H9 (cell line): ENCODE measurements at regions not wholly inside any gene's neighbourhood (a gene's known extent, or its start where the extent isn't known, plus 50 kb on each side); places are given as distances from the start of the nearest gene placed in this dataset.

ENCODE experiments used
- DNase-seq: peaks from one replicate; pipeline ENCODE4 v3.0.0-alpha.2; 2017
- H2AFZ ChIP-seq: one replicate; pipeline ENCODE4 v1.6.1; 2013; ENCODE audit warnings: mild to moderate bottlenecking, low read length, control low read depth, moderate library complexity
- H2AK5ac ChIP-seq: 2 replicates; pipeline ENCODE4 v1.6.1; 2013; ENCODE audit warnings: low read length, control low read depth, mixed read lengths; ENCODE audit not compliant: insufficient read length
- H2BK120ac ChIP-seq: one replicate; pipeline ENCODE4 v1.6.1; 2013; ENCODE audit warnings: low read depth, mild to moderate bottlenecking, low read length, control low read depth, inconsistent platforms; ENCODE audit not compliant: poor library complexity, severe bottlenecking
- H2BK12ac ChIP-seq: 2 replicates; pipeline ENCODE4 v1.6.1; 2013; ENCODE audit warnings: low read length, control low read depth, mixed read lengths, low read depth; ENCODE audit not compliant: insufficient read length
- H2BK15ac ChIP-seq: 2 replicates; pipeline ENCODE4 v1.6.1; 2013; ENCODE audit warnings: low read depth, low read length, control low read depth
- H2BK20ac ChIP-seq: one replicate; pipeline ENCODE4 v1.6.1; 2013; ENCODE audit warnings: low read depth, mild to moderate bottlenecking, low read length, control low read depth, inconsistent platforms; ENCODE audit not compliant: poor library complexity, severe bottlenecking
- H2BK5ac ChIP-seq: 2 replicates; pipeline ENCODE4 v1.6.1; 2013; ENCODE audit warnings: low read length, control low read depth, mixed read lengths; ENCODE audit not compliant: insufficient read length
- H3K14ac ChIP-seq: 2 replicates; pipeline ENCODE4 v1.6.1; 2013; ENCODE audit warnings: low read length, control low read depth; ENCODE audit not compliant: insufficient read depth
- H3K18ac ChIP-seq: 2 replicates; pipeline ENCODE4 v1.6.1; 2013; ENCODE audit warnings: low read depth, mild to moderate bottlenecking, mixed read lengths, low read length, control low read depth; ENCODE audit not compliant: insufficient read length
- H3K23ac ChIP-seq: 2 replicates; pipeline ENCODE4 v1.6.1; 2013; ENCODE audit warnings: low read length, control low read depth, mixed read lengths, low read depth; ENCODE audit not compliant: insufficient read length
- H3K23me2 ChIP-seq: 2 replicates; pipeline ENCODE4 v1.6.1; 2013; ENCODE audit warnings: low read depth, mild to moderate bottlenecking, mixed read lengths, low read length, control low read depth; ENCODE audit not compliant: insufficient read length, poor library complexity, severe bottlenecking
- H3K27ac ChIP-seq: 2 replicates; pipeline ENCODE4 v1.5.1; 2013; ENCODE audit warnings: low read length, control low read depth, mixed read lengths, low read depth; ENCODE audit not compliant: insufficient read length
- H3K27me3 ChIP-seq: 2 replicates; pipeline ENCODE4 v1.6.1; 2013; ENCODE audit warnings: low read length, control low read depth, inconsistent platforms; ENCODE audit not compliant: insufficient read depth
- H3K4ac ChIP-seq: 2 replicates; pipeline ENCODE4 v1.6.1; 2013; ENCODE audit warnings: low read depth, mild to moderate bottlenecking, control low read depth, inconsistent platforms, low read length, moderate library complexity
- H3K4me1 ChIP-seq: 2 replicates; pipeline ENCODE4 v1.6.1; 2013; ENCODE audit warnings: low read length, control low read depth, inconsistent platforms; ENCODE audit not compliant: insufficient read depth
- H3K4me2 ChIP-seq: 2 replicates; pipeline ENCODE4 v1.6.1; 2013; ENCODE audit warnings: low read length, control low read depth, mixed read lengths; ENCODE audit not compliant: insufficient read length, insufficient read depth
- H3K56ac ChIP-seq: 2 replicates; pipeline ENCODE4 v1.6.1; 2013; ENCODE audit warnings: low read depth, mild to moderate bottlenecking, mixed read lengths, low read length, control low read depth; ENCODE audit not compliant: insufficient read length
- H3K79me1 ChIP-seq: 2 replicates; pipeline ENCODE4 v1.6.1; 2013; ENCODE audit warnings: low read depth, mild to moderate bottlenecking, moderate library complexity, low read length, control low read depth, inconsistent platforms; ENCODE audit not compliant: insufficient read depth, poor library complexity, severe bottlenecking
- H3K79me2 ChIP-seq: 2 replicates; pipeline ENCODE4 v1.6.1; 2013; ENCODE audit warnings: low read length, control low read depth, inconsistent platforms; ENCODE audit not compliant: insufficient read depth
- H3K9ac ChIP-seq: 2 replicates; pipeline ENCODE4 v1.6.1; 2013; ENCODE audit warnings: low read length, control low read depth, mixed read lengths; ENCODE audit not compliant: insufficient read length; ENCODE audit errors: extremely low read depth
- H3K9me3 ChIP-seq: one replicate; pipeline ENCODE4 v1.6.1; 2013; ENCODE audit warnings: low read depth, low read length, inconsistent platforms; ENCODE audit not compliant: control insufficient read depth
- H3T11ph ChIP-seq: one replicate; pipeline ENCODE4 v1.6.1; 2013; ENCODE audit warnings: mild to moderate bottlenecking, low read length, control low read depth, inconsistent platforms
- H4K20me1 ChIP-seq: one replicate; pipeline ENCODE4 v1.6.1; 2013; ENCODE audit not compliant: control insufficient read depth, insufficient read length, insufficient read depth
- H4K5ac ChIP-seq: 2 replicates; pipeline ENCODE4 v1.6.1; 2013; ENCODE audit warnings: low read depth, mild to moderate bottlenecking, mixed read lengths, low read length, control low read depth; ENCODE audit not compliant: insufficient read length
- H4K8ac ChIP-seq: replicated peaks from 2 replicates; pipeline ENCODE4 v1.6.1; 2013; ENCODE audit warnings: low read length, control low read depth, mixed read lengths, low read depth; ENCODE audit not compliant: insufficient read length
- H4K91ac ChIP-seq: 2 replicates; pipeline ENCODE4 v1.6.1; 2013; ENCODE audit warnings: low read depth, mild to moderate bottlenecking, moderate library complexity, mixed read lengths, low read length, control low read depth; ENCODE audit not compliant: insufficient read length
- H3K27ac Mint-ChIP-seq, 3 experiments: 2 replicates in 2 of 3; 3 replicates in 1 of 3; pipeline ENCODE4 v1.8.0; 2020 to 2021; ENCODE audit warnings: mixed read lengths in 3 of 3, mild to moderate bottlenecking in 1 of 3, moderate library complexity in 1 of 3
- H3K27me3 Mint-ChIP-seq: 2 replicates; pipeline ENCODE4 v1.8.0; 2021; ENCODE audit warnings: low read depth, mild to moderate bottlenecking, moderate library complexity, mixed read lengths
- H3K36me3 Mint-ChIP-seq, 3 experiments: 2 replicates in 2 of 3; 3 replicates in 1 of 3; pipeline ENCODE4 v1.8.0; 2020 to 2021; ENCODE audit warnings: low read depth in 3 of 3, mixed read lengths in 3 of 3; ENCODE audit not compliant: insufficient read depth in 1 of 3
- H3K4me1 Mint-ChIP-seq, 2 experiments: 2 replicates each; pipeline ENCODE4 v1.8.0; 2020; ENCODE audit warnings: mixed read lengths in 2 of 2
- H3K4me3 Mint-ChIP-seq, 2 experiments: 2 replicates in 1 of 2; 3 replicates in 1 of 2; pipeline ENCODE4 v1.8.0; 2020 to 2021; ENCODE audit warnings: mild to moderate bottlenecking in 2 of 2, mixed read lengths in 2 of 2, moderate library complexity in 1 of 2
- H3K9me3 Mint-ChIP-seq, 2 experiments: 2 replicates in 1 of 2; 3 replicates in 1 of 2; pipeline ENCODE4 v1.8.0; 2020; ENCODE audit warnings: mild to moderate bottlenecking in 2 of 2, mixed read lengths in 2 of 2, moderate library complexity in 1 of 2
- CTCF ChIP-seq: fragments of 200-600 bp; sonication (generic); conservative IDR thresholded peaks from 3 replicates; pipeline ENCODE4 v1.8.0; 2021; ENCODE audit warnings: antibody characterized with exemption, mild to moderate bottlenecking

- peak; percentile 71 for TF ChIP-seq CTCF
- no peak overlapping the region for H3K56ac ChIP-seq
- no peaks in the 10 kb centered on the region for H3K9me3 ChIP-seq
- no peak overlapping the region for H3T11ph ChIP-seq
- no peaks in the 10 kb centered on the region for H3K27me3 Mint-ChIP-seq
- no peaks in the 10 kb centered on the region for H3K23me2 ChIP-seq
- no peak overlapping the region for H3K4me2 ChIP-seq
- no peak overlapping the region for H3K27ac Mint-ChIP-seq
- H3K4me1 ChIP-seq = no peaks in the 10 kb centered on the region
- H3K36me3 Mint-ChIP-seq = no peaks in the 10 kb centered on the region
- no peak overlapping the region for H2BK5ac ChIP-seq
- H2BK12ac ChIP-seq = no peak overlapping the region
- no peaks in the 10 kb centered on the region for H3K79me2 ChIP-seq
- no peak overlapping the region for H3K9ac ChIP-seq
- no peak overlapping the region for H3K27ac ChIP-seq
- no peak overlapping the region for H3K4me3 Mint-ChIP-seq
- no peaks in the 10 kb centered on the region for H4K20me1 ChIP-seq
- H3K9me3 Mint-ChIP-seq = no peaks in the 10 kb centered on the region
- no peak overlapping the region for H4K8ac ChIP-seq
- no peak overlapping the region for H2AFZ ChIP-seq
- H3K4ac ChIP-seq = no peak overlapping the region
- H3K23ac ChIP-seq = no peak overlapping the region
- no peak overlapping the region for H2BK15ac ChIP-seq
- no peaks in the 10 kb centered on the region for H3K27me3 ChIP-seq
- H4K5ac ChIP-seq = no peak overlapping the region
- no peak overlapping the region for H3K14ac ChIP-seq
- H3K4me1 Mint-ChIP-seq = no peaks in the 10 kb centered on the region
- H2AK5ac ChIP-seq = no peak overlapping the region
- no peak overlapping the region for H3K18ac ChIP-seq
- no peak for DNase-seq
- H3K79me1 ChIP-seq = no peaks in the 10 kb centered on the region
- H2BK20ac ChIP-seq = no peak overlapping the region
- H2BK120ac ChIP-seq = no peak overlapping the region
- no peak overlapping the region for H4K91ac ChIP-seq
Measured at GRCh38 chr4:131091896-131092295, 1995.9 kb downstream of the C4orf33 start.
